A673 (cell line): ENCODE measurements at regions not wholly inside any gene's neighbourhood (a gene's known extent, or its start where the extent isn't known, plus 50 kb on each side); places are given as distances from the start of the nearest gene placed in this dataset.

ENCODE experiments used
- BruUV-seq: library from RNA; stranded (reverse); fragments of 400-500 nt; replicated peaks from 2 replicates; lab custom pipeline; 2021; lab: Mats Ljungman, UMichigan
- CTCF ChIA-PET: fragments of 300-600 bp; sonication (Branson Sonifier 250); formaldehyde crosslinking; loops from one replicate; lab custom pipeline; 2022; ENCODE audit warnings: antibody characterized with exemption; lab: Charles Lee
- POLR2A ChIA-PET: fragments of 300-600 bp; sonication (Branson Sonifier 250); formaldehyde crosslinking; loops from one replicate; lab custom pipeline; 2022; ENCODE audit warnings: antibody characterized with exemption; ENCODE audit not compliant: low non-redundant PET; lab: Charles Lee
- DNase-seq: peaks from one replicate; pipeline ENCODE4 v3.0.0-alpha.2; 2015; ENCODE audit warnings: low spot score
- H3K27ac ChIP-seq: fragments of 200-600 bp; sonication (generic); 2 replicates; pipeline ENCODE4 v1.5.1; 2016; ENCODE audit warnings: mixed run types, low read depth, mild to moderate bottlenecking, mixed read lengths, antibody characterized with exemption, low read length; ENCODE audit not compliant: poor library complexity, severe bottlenecking
- H3K27me3 ChIP-seq: fragments of 200-600 bp; sonication (generic); replicated peaks from 2 replicates; pipeline ENCODE4 v1.6.1; 2017; ENCODE audit warnings: mixed run types, low read depth, mild to moderate bottlenecking, mixed read lengths, antibody characterized with exemption, low read length; ENCODE audit not compliant: insufficient read depth, poor library complexity
- H3K36me3 ChIP-seq: fragments of 200-600 bp; sonication (generic); 2 replicates; pipeline ENCODE4 v1.6.1; 2016; ENCODE audit warnings: mixed run types, mild to moderate bottlenecking, mixed read lengths, antibody characterized with exemption, low read length; ENCODE audit not compliant: insufficient read depth, poor library complexity, severe bottlenecking
- H3K4me1 ChIP-seq: fragments of 200-600 bp; sonication (generic); 2 replicates; pipeline ENCODE4 v1.6.1; 2017; ENCODE audit warnings: mixed run types, mild to moderate bottlenecking, mixed read lengths, antibody characterized with exemption, low read length; ENCODE audit not compliant: insufficient read depth, poor library complexity, severe bottlenecking
- H3K4me3 ChIP-seq: fragments of 200-600 bp; sonication (generic); 2 replicates; pipeline ENCODE4 v1.5.1; 2016; ENCODE audit warnings: low read depth, mixed run types, mild to moderate bottlenecking, mixed read lengths, low read length; ENCODE audit not compliant: poor library complexity, severe bottlenecking
- H3K9me3 ChIP-seq: fragments of 200-600 bp; sonication (generic); 2 replicates; pipeline ENCODE4 v1.6.1; 2016; ENCODE audit warnings: mixed run types, low read depth, mild to moderate bottlenecking, mixed read lengths, antibody characterized with exemption, low read length; ENCODE audit not compliant: poor library complexity, severe bottlenecking
- EZH2 ChIP-seq: fragments of 200-600 bp; sonication (generic); IDR thresholded peaks from 2 replicates; pipeline ENCODE4 v1.6.1; 2017; ENCODE audit warnings: borderline replicate concordance, low read depth, mild to moderate bottlenecking, mixed read lengths, antibody characterized with exemption, low read length; ENCODE audit not compliant: poor library complexity, severe bottlenecking
- intact Hi-C: fragments of 100-400 bp; cut with micrococcal nuclease; formaldehyde crosslinking; loops from one replicate; pipeline ENCODE4 v1.10.0; 2022; ENCODE audit not compliant: unreplicated experiment
- TF ChIP-seq, protein P1 (sequence below): fragments of 300-800, 200-600 bp; sonication (generic); conservative IDR thresholded peaks from 2 replicates; pipeline ENCODE4 v1.5.1; 2017; ENCODE audit warnings: low read depth, mild to moderate bottlenecking, antibody characterized with exemption, low read length, moderate library complexity, mixed read lengths

DNA sequence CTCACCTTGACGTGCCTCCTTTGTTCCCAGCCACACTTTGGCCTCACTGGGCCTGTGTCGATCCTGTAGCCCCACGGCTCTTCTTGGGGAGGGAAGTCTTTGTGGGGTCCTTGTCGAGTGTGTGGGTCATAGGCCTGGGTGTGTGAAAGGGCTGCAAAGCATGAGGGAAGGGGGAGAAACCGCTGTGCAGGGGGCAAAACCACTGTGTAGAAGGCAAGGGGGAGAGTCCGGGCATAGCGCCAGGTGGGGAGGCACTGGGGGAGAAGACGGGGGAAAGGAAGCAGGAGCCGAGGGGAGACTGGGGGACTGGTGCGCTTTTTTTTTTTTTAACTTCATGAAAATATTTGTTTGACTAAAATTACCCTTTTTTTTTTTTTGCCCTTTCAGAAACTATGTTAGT, 65.1 kb upstream of the RASD2 start:
- Histone ChIP-seq H3K9me3 (peaks cover 3% of the 10 kb centered on the region), H3K36me3 (peaks cover 9% of the 10 kb centered on the region), H3K4me1 (peaks cover 55% of the 10 kb centered on the region), H3K27me3 (no peaks in the 10 kb centered on the region), H3K4me3 (no peak overlapping the region), H3K27ac (peak overlapping the region; percentile 80)
- ChIA-PET POLR2A (interaction anchor here (0.7 kb wide), 1 partner anchor 45 kb away, joined by 4 read pairs; no protein-coding TSS in a partner anchor), CTCF (no interaction called here)
- intact Hi-C loops: no loop called here
- TF ChIP-seq, protein P1, sequence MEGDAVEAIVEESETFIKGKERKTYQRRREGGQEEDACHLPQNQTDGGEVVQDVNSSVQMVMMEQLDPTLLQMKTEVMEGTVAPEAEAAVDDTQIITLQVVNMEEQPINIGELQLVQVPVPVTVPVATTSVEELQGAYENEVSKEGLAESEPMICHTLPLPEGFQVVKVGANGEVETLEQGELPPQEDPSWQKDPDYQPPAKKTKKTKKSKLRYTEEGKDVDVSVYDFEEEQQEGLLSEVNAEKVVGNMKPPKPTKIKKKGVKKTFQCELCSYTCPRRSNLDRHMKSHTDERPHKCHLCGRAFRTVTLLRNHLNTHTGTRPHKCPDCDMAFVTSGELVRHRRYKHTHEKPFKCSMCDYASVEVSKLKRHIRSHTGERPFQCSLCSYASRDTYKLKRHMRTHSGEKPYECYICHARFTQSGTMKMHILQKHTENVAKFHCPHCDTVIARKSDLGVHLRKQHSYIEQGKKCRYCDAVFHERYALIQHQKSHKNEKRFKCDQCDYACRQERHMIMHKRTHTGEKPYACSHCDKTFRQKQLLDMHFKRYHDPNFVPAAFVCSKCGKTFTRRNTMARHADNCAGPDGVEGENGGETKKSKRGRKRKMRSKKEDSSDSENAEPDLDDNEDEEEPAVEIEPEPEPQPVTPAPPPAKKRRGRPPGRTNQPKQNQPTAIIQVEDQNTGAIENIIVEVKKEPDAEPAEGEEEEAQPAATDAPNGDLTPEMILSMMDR: no peak
- TF ChIP-seq EZH2: no peak
- peak; percentile 47 for DNase-seq
- no TSS peak for BruUV-seq

DNA sequence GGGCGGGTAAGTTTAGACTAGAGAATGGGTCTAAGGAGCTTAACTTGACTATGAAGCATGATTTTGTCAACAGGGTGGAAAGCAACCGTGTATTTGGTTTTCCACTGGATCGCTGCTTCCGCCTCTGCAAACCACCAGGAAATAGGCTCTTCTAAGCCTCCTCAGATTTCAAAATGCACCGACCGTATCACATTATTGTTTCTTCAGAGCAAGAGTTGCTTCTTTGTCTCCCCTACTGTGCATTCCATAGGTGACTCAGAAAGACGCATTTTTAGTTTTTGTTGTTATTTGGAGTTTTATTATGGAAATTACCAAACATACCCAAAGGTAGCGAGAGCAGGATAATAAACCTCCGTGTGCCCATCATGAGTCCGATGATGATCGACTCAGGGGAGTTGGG, 64.3 kb upstream of the RASD2 start:
- Histone ChIP-seq H3K36me3 (peaks cover 2% of the 10 kb centered on the region), H3K27me3 (no peaks in the 10 kb centered on the region), H3K4me3 (peak overlapping the region; percentile 6), H3K27ac (peak overlapping the region; percentile 80), H3K9me3 (peaks cover 1% of the 10 kb centered on the region), H3K4me1 (peaks cover 63% of the 10 kb centered on the region)
- ChIA-PET POLR2A (no interaction called here), CTCF (interaction anchor here (0.6 kb wide), 1 partner anchor 73 kb away, joined by 3 read pairs; no protein-coding TSS in a partner anchor)
- peak; percentile 86 for DNase-seq
- intact Hi-C loops: no loop called here
- no TSS peak for BruUV-seq
- TF ChIP-seq, protein P1: no peak

DNA sequence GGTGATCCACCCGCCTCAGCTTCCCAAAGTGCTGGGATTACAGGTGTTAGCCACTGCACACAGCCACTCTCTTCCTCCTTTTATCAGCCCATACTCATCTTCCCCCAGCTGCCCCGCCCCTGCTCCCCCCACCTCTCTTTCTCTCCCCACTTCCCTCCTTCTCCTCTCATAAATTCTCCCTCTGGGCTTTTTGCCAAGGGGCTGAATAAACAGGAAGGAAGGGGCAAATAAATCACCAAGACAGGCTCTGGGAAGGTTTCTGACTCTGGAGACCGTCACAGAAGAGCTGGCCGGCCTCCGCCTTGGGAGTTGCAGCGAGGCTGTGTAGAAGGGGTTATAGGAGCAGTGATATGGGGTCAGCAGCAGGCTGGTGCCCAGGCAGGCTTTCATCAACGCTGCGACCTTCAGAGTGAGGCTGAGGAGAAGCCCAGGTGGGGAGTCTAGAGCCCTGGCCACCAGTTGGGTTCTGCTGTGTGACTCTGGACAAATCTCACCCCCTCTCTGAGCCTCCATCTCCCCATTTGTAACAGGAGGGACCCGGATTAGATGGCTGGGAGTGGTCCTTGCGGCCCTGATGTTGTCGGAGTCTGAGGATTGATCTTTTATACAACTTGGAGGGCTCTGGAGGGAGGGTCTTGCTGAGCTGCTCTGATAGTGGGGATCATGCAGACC, 62.6 kb upstream of the RASD2 start:
- no peaks in the 10 kb centered on the region for H3K9me3 ChIP-seq
- peak overlapping the region; percentile 24 for H3K4me3 ChIP-seq
- ChIA-PET CTCF (no interaction called here), POLR2A (interaction anchor here (0.5 to 0.7 kb wide), 3 partner anchors 35 to 82 kb away, joined by 3 to 16 read pairs (median 4); no protein-coding TSS in a partner anchor)
- BruUV-seq: no TSS peak
- TF ChIP-seq, protein P1: no peak
- no peak for TF ChIP-seq EZH2
- H3K27me3 ChIP-seq: no peaks in the 10 kb centered on the region
- peak; percentile 99 for DNase-seq
- peak overlapping the region; percentile 80 for H3K27ac ChIP-seq
- H3K4me1 ChIP-seq: peaks cover 72% of the 10 kb centered on the region
- no peaks in the 10 kb centered on the region for H3K36me3 ChIP-seq
- intact Hi-C loops: no loop called here
